Endothelial cell of umbilical vein (primary cell): ENCODE measurements at regions not wholly inside any gene's neighbourhood (a gene's known extent, or its start where the extent isn't known, plus 50 kb on each side); places are given as distances from the start of the nearest gene placed in this dataset.

ENCODE experiments used
- BruUV-seq: library from RNA; stranded (reverse); fragments of 400-500 nt; replicated peaks from 2 replicates; lab custom pipeline; 2021; lab: Mats Ljungman, UMichigan
- CTCF ChIA-PET: fragments of 300-600, 350-600 bp; sonication (Branson Sonifier 250); formaldehyde crosslinking; loops from one replicate; lab custom pipeline; 2021; ENCODE audit warnings: antibody characterized with exemption, inconsistent platforms; lab: Charles Lee
- POLR2A ChIA-PET: fragments of 300-600, 350-600 bp; sonication (Branson Sonifier 250); formaldehyde crosslinking; loops from one replicate; lab custom pipeline; 2021; ENCODE audit warnings: antibody characterized with exemption, inconsistent platforms; lab: Charles Lee
- DNase-seq: peaks from one replicate; pipeline ENCODE4 v3.0.0-alpha.2; 2011; ENCODE audit warnings: low read depth, low spot score
- FAIRE-seq: peaks from 2 replicates; lab custom pipeline; 2011; peaks lifted over from hg19 to GRCh38; lab: Jason Lieb, UNC
- H2AFZ ChIP-seq: 2 replicates; pipeline ENCODE4 v1.6.0; 2012; ENCODE audit warnings: low read depth, low read length, control low read depth, inconsistent platforms
- H3K27ac ChIP-seq: 2 replicates; pipeline ENCODE4 v1.5.1; 2011; ENCODE audit warnings: low read depth, mild to moderate bottlenecking, control low read depth, low read length, moderate library complexity; ENCODE audit not compliant: insufficient read depth
- H3K27me3 ChIP-seq, 2 experiments: 2 replicates each; pipeline versions ENCODE4 v1.6.0 to v1.6.1; 2011; ENCODE audit warnings: low read length in 2 of 2, mixed read lengths in 1 of 2; ENCODE audit not compliant: control insufficient read depth in 2 of 2, insufficient read depth in 2 of 2
- H3K36me3 ChIP-seq, 2 experiments: 2 replicates in 1 of 2; 3 replicates in 1 of 2; pipeline ENCODE4 v1.5.1; 2011; ENCODE audit warnings: low read length in 2 of 2, mild to moderate bottlenecking in 1 of 2, moderate library complexity in 1 of 2; ENCODE audit not compliant: control insufficient read depth in 2 of 2, insufficient read depth in 2 of 2; ENCODE audit errors: extremely low read depth in 1 of 2
- H3K4me1 ChIP-seq: 3 replicates; pipeline ENCODE4 v1.5.1; 2011; ENCODE audit warnings: mild to moderate bottlenecking, low read length; ENCODE audit not compliant: control insufficient read depth, insufficient read depth; ENCODE audit errors: extremely low read depth
- H3K4me2 ChIP-seq: 2 replicates; pipeline ENCODE4 v1.6.1; 2011; ENCODE audit warnings: low read length, control low read depth, mixed read lengths; ENCODE audit not compliant: insufficient read depth
- H3K4me3 ChIP-seq, 3 experiments: fragments of 200-600 bp in 1 of 3; sonication (generic), shearing (Covaris generic) in 1 of 3; replicated peaks in 1 of 3; 2 replicates each; pipeline ENCODE4 v1.5.1; 2011 to 2016; ENCODE audit warnings: control low read depth in 3 of 3, low read length in 3 of 3, mild to moderate bottlenecking in 2 of 3, inconsistent platforms in 1 of 3, low read depth in 1 of 3, moderate library complexity in 1 of 3; ENCODE audit not compliant: insufficient read depth in 1 of 3
- H3K79me2 ChIP-seq: 2 replicates; pipeline ENCODE4 v1.6.0; 2012; ENCODE audit warnings: low read length, inconsistent platforms; ENCODE audit not compliant: control insufficient read depth, insufficient read depth
- H3K9ac ChIP-seq: replicated peaks from 2 replicates; pipeline ENCODE3; 2011; ENCODE audit warnings: low read length, control low read depth; ENCODE audit not compliant: insufficient read depth; ENCODE audit errors: extremely low read depth
- H3K9me1 ChIP-seq: replicated peaks from 3 replicates; pipeline ENCODE4 v1.6.0; 2011; ENCODE audit warnings: mild to moderate bottlenecking, low read length; ENCODE audit not compliant: control insufficient read depth, insufficient read depth; ENCODE audit errors: extremely low read depth
- H3K9me3 ChIP-seq: replicated peaks from 2 replicates; pipeline ENCODE4 v1.5.1; 2012; ENCODE audit warnings: low read length, inconsistent platforms; ENCODE audit not compliant: control insufficient read depth, insufficient read depth
- H4K20me1 ChIP-seq: replicated peaks from 2 replicates; pipeline ENCODE3; 2011; ENCODE audit warnings: mild to moderate bottlenecking, low read length; ENCODE audit not compliant: control insufficient read depth, insufficient read depth; ENCODE audit errors: extremely low read depth
- EZH2 ChIP-seq: IDR thresholded peaks from 2 replicates; pipeline ENCODE4 v1.6.1; 2012; ENCODE audit warnings: borderline replicate concordance, low read depth, mild to moderate bottlenecking, moderate library complexity, low read length, inconsistent platforms; ENCODE audit not compliant: severe bottlenecking
- FOS ChIP-seq: IDR thresholded peaks from 2 replicates; pipeline ENCODE4 v1.6.1; 2011; ENCODE audit warnings: mild to moderate bottlenecking, low read length, moderate library complexity, borderline replicate concordance; ENCODE audit not compliant: insufficient read depth
- GATA2 ChIP-seq: IDR thresholded peaks from 2 replicates; pipeline ENCODE4 v1.7.0; 2011; ENCODE audit warnings: low read depth, mild to moderate bottlenecking, moderate library complexity, mixed read lengths, low read length; ENCODE audit not compliant: insufficient read length, insufficient read depth
- JUN ChIP-seq: IDR thresholded peaks from 2 replicates; pipeline ENCODE4 v1.6.1; 2011; ENCODE audit warnings: borderline replicate concordance, low read depth; ENCODE audit not compliant: insufficient read length, insufficient read depth
- MYC ChIP-seq: IDR thresholded peaks from one replicate; pipeline ENCODE4 v1.6.1; 2011; ENCODE audit warnings: mild to moderate bottlenecking, low read depth, low read length
- POLR2A ChIP-seq: IDR thresholded peaks from 2 replicates; pipeline ENCODE4 v1.6.1; 2012; ENCODE audit warnings: low read depth, mild to moderate bottlenecking, control low read depth, low read length
- POLR2AphosphoS5 ChIP-seq: IDR thresholded peaks from 2 replicates; pipeline ENCODE4 v1.6.1; 2012; ENCODE audit warnings: low read depth, mild to moderate bottlenecking, control low read depth, low read length, moderate library complexity; ENCODE audit not compliant: insufficient read depth
- dilution Hi-C: fragments of 300-500 bp; cut with MboI; formaldehyde crosslinking; loops from one replicate; pipeline ENCODE4 v1.15.0; 2019; ENCODE audit warnings: low sequenced_read_pairs; ENCODE audit not compliant: extremely low pct_ligation_motif_present
- intact Hi-C: fragments of 100-400 bp; cut with micrococcal nuclease; formaldehyde crosslinking; loops from one replicate; pipeline ENCODE4 v1.10.0; 2022
- TF ChIP-seq, protein P1 (sequence below): IDR thresholded peaks from 2 replicates; pipeline ENCODE4 v1.6.1; 2011; ENCODE audit not compliant: insufficient read depth, insufficient read length
- TF ChIP-seq, protein P2 (sequence below), 2 donors: IDR thresholded peaks; 1 replicate in 1 of 2; 2 replicates in 1 of 2; pipeline ENCODE4 v1.5.1; 2011; ENCODE audit warnings: low read length in 2 of 2, mild to moderate bottlenecking in 2 of 2, moderate library complexity in 2 of 2, control low read depth in 1 of 2, inconsistent platforms in 1 of 2, low read depth in 1 of 2; ENCODE audit not compliant: insufficient read depth in 1 of 2; ENCODE audit errors: extremely low read depth in 1 of 2

DNA sequence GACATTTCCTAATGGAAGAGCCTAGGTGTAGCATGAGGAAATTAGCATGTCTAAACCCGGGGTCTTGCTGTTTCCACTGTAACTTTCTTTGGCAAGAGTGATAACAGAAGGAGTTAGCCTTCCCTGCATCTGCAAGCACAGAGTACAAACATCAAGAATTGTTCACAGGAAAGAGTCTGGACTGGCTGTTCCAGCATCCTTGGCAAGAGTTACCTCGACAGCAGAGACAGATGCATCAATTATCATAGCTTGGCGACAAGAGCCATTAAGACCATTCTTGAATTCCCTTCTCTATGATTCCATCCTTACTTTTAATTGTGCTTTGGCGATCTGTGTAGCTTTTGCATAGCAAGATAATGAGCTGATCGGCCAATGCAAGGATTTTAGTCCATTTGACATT lies 82.8 kb upstream of the RALGPS2 start:
- DNase-seq (no peak), FAIRE-seq (no peak)
- Histone ChIP-seq H3K27me3 (peaks cover 0 to 5% of the 10 kb centered on the region in 2 experiments), H3K9ac (no peak overlapping the region), H2AFZ (no peak overlapping the region), H3K9me1 (no peaks in the 10 kb centered on the region), H3K4me3 (no peak overlapping the region), H4K20me1 (no peaks in the 10 kb centered on the region), H3K27ac (no peak overlapping the region), H3K4me2 (no peak overlapping the region), H3K79me2 (no peaks in the 10 kb centered on the region), H3K4me1 (peaks cover 3% of the 10 kb centered on the region), H3K36me3 (no peaks in the 10 kb centered on the region), H3K9me3 (no peaks in the 10 kb centered on the region)
- dilution Hi-C loops (no loop called here), intact Hi-C loops (no loop called here)
- no peak for TF ChIP-seq GATA2
- no peak for TF ChIP-seq POLR2A
- TF ChIP-seq, protein P1, sequence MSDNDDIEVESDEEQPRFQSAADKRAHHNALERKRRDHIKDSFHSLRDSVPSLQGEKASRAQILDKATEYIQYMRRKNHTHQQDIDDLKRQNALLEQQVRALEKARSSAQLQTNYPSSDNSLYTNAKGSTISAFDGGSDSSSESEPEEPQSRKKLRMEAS = no peak
- TF ChIP-seq, protein P2, sequence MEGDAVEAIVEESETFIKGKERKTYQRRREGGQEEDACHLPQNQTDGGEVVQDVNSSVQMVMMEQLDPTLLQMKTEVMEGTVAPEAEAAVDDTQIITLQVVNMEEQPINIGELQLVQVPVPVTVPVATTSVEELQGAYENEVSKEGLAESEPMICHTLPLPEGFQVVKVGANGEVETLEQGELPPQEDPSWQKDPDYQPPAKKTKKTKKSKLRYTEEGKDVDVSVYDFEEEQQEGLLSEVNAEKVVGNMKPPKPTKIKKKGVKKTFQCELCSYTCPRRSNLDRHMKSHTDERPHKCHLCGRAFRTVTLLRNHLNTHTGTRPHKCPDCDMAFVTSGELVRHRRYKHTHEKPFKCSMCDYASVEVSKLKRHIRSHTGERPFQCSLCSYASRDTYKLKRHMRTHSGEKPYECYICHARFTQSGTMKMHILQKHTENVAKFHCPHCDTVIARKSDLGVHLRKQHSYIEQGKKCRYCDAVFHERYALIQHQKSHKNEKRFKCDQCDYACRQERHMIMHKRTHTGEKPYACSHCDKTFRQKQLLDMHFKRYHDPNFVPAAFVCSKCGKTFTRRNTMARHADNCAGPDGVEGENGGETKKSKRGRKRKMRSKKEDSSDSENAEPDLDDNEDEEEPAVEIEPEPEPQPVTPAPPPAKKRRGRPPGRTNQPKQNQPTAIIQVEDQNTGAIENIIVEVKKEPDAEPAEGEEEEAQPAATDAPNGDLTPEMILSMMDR (IDR thresholded peaks at IDR 0.05; ENCODE audit: extremely low read depth in 1 of 2, insufficient read depth in 1 of 2, low read depth in 1 of 2, low read length in 2 of 2) = no peak
- TF ChIP-seq EZH2 = no peak
- no peak for TF ChIP-seq MYC
- TF ChIP-seq FOS = no peak
- no peak for TF ChIP-seq POLR2AphosphoS5
- no peak for TF ChIP-seq JUN
- BruUV-seq = no TSS peak
- CTCF ChIA-PET = interaction anchor here (1.7 kb wide), 1 partner anchor 111 kb away, joined by 5 read pairs; no protein-coding TSS in a partner anchor
- POLR2A ChIA-PET = no interaction called here
